HEK293 (cell line): ENCODE measurements at regions not wholly inside any gene's neighbourhood (a gene's known extent, or its start where the extent isn't known, plus 50 kb on each side); places are given as distances from the start of the nearest gene placed in this dataset.

Experiments
- CTCF ChIA-PET: fragments of 350-600 bp; formaldehyde crosslinking; extraction: SDS; loops from one replicate; lab custom pipeline; 2021; ENCODE audit warnings: antibody characterized with exemption; lab: Yijun Ruan, JAX
- POLR2A ChIA-PET: fragments of 300-600 bp; formaldehyde crosslinking; extraction: SDS; loops from one replicate; lab custom pipeline; 2020; ENCODE audit warnings: antibody characterized with exemption, inconsistent platforms; lab: Yijun Ruan, JAX
- H3K27ac ChIP-seq: fragments of 200-500 bp; sonication (Bioruptor generic); 2 replicates; pipeline ENCODE4 v1.5.1; 2014; ENCODE audit warnings: low read depth, low read length, control low read depth, inconsistent platforms; ENCODE audit errors: extremely low read depth
- H3K36me3 ChIP-seq, 2 experiments: fragments of 200-500 bp in 1 of 2; sonication (Bioruptor generic) in 1 of 2; 1 replicate in 1 of 2; 2 replicates in 1 of 2; pipeline ENCODE4 v1.5.1; 2014 to 2017; ENCODE audit warnings: inconsistent platforms in 2 of 2, low read length in 2 of 2; ENCODE audit not compliant: control insufficient read depth in 2 of 2, insufficient read depth in 1 of 2
- H3K4me1 ChIP-seq: fragments of 200-500 bp; sonication (Bioruptor generic); 2 replicates; pipeline ENCODE4 v1.5.1; 2014; ENCODE audit warnings: mild to moderate bottlenecking, low read length, inconsistent platforms; ENCODE audit not compliant: control insufficient read depth, insufficient read depth
- H3K4me3 ChIP-seq: 2 replicates; pipeline ENCODE4 v1.5.1; 2011; ENCODE audit warnings: low read depth, mild to moderate bottlenecking, control low read depth, low read length, moderate library complexity
- H3K9me3 ChIP-seq: fragments of 200-500 bp; sonication (Bioruptor generic); 2 replicates; pipeline ENCODE4 v1.5.1; 2014; ENCODE audit warnings: low read depth, low read length, inconsistent platforms; ENCODE audit not compliant: control insufficient read depth, insufficient read depth
- GFI1B ChIP-seq: fragments of 450-650 bp; formaldehyde crosslinking; IDR thresholded peaks from 2 replicates; pipeline ENCODE4 v1.5.1; 2016; ENCODE audit warnings: missing biosample characterization, missing genetic modification characterization
- HOXA7 ChIP-seq: sonication (generic); formaldehyde crosslinking; IDR thresholded peaks from 2 replicates; pipeline ENCODE4 v1.8.1; 2022; ENCODE audit warnings: missing genetic modification reagents, borderline replicate concordance
- INSM2 ChIP-seq: fragments of 450-650 bp; formaldehyde crosslinking; IDR thresholded peaks from 2 replicates; pipeline ENCODE4 v1.5.1; 2016; ENCODE audit warnings: missing biosample characterization, missing genetic modification characterization
- KLF17 ChIP-seq: fragments of 450-650 bp; formaldehyde crosslinking; IDR thresholded peaks from 2 replicates; pipeline ENCODE4 v1.5.1; 2016; ENCODE audit warnings: missing biosample characterization, missing genetic modification characterization
- OSR2 ChIP-seq: fragments of 450-650 bp; formaldehyde crosslinking; IDR thresholded peaks from 2 replicates; pipeline ENCODE4 v1.5.1; 2016; ENCODE audit warnings: missing biosample characterization, missing genetic modification characterization
- PRDM1 ChIP-seq: fragments of 450-650 bp; formaldehyde crosslinking; IDR thresholded peaks from 2 replicates; pipeline ENCODE4; 2016; ENCODE audit warnings: missing biosample characterization, missing genetic modification characterization
- SP7 ChIP-seq: fragments of 450-650 bp; formaldehyde crosslinking; IDR thresholded peaks from 2 replicates; pipeline ENCODE4 v1.5.1; 2016; ENCODE audit warnings: missing biosample characterization, missing genetic modification characterization
- ZBTB17 ChIP-seq: fragments of 450-650 bp; formaldehyde crosslinking; IDR thresholded peaks from 2 replicates; pipeline ENCODE4 v1.5.1; 2016; ENCODE audit warnings: missing biosample characterization, missing genetic modification characterization
- ZBTB26 ChIP-seq: fragments of 450-650 bp; formaldehyde crosslinking; optimal IDR thresholded peaks from 2 replicates; pipeline ENCODE3; 2016; ENCODE audit warnings: missing biosample characterization, mild to moderate bottlenecking, missing genetic modification characterization
- ZEB2 ChIP-seq: fragments of 450-650 bp; formaldehyde crosslinking; IDR thresholded peaks from 2 replicates; pipeline ENCODE4 v1.5.1; 2016; ENCODE audit warnings: missing biosample characterization, missing genetic modification characterization
- ZNF138 ChIP-seq: fragments of 450-650 bp; formaldehyde crosslinking; IDR thresholded peaks from 2 replicates; pipeline ENCODE4 v1.5.1; 2016; ENCODE audit warnings: missing biosample characterization, missing genetic modification characterization, borderline replicate concordance
- ZNF211 ChIP-seq: fragments of 450-650 bp; formaldehyde crosslinking; IDR thresholded peaks from 2 replicates; pipeline ENCODE4 v1.5.1; 2016; ENCODE audit warnings: low read depth, missing biosample characterization, missing genetic modification characterization
- ZNF302 ChIP-seq: fragments of 450-650 bp; formaldehyde crosslinking; IDR thresholded peaks from 2 replicates; pipeline ENCODE4 v1.5.1; 2016; ENCODE audit warnings: missing biosample characterization, missing genetic modification characterization, low read depth
- ZNF311 ChIP-seq: fragments of 450-650 bp; formaldehyde crosslinking; IDR thresholded peaks from 2 replicates; pipeline ENCODE4 v1.5.1; 2017; ENCODE audit warnings: missing biosample characterization, missing genetic modification characterization, borderline replicate concordance
- ZNF341 ChIP-seq: fragments of 450-650 bp; formaldehyde crosslinking; IDR thresholded peaks from 2 replicates; pipeline ENCODE4; 2016; ENCODE audit warnings: low read depth, missing biosample characterization, missing genetic modification characterization
- ZNF350 ChIP-seq: fragments of 450-650 bp; formaldehyde crosslinking; IDR thresholded peaks from 2 replicates; pipeline ENCODE4 v1.5.0; 2017; ENCODE audit warnings: missing biosample characterization, mild to moderate bottlenecking, missing genetic modification characterization
- ZNF391 ChIP-seq: fragments of 450-650 bp; formaldehyde crosslinking; IDR thresholded peaks from 2 replicates; pipeline ENCODE4 v1.5.1; 2016; ENCODE audit warnings: low read depth, missing biosample characterization, missing genetic modification characterization, borderline replicate concordance
- ZNF404 ChIP-seq: fragments of 450-650 bp; formaldehyde crosslinking; IDR thresholded peaks from 2 replicates; pipeline ENCODE4 v1.5.1; 2017; ENCODE audit warnings: missing biosample characterization, missing genetic modification characterization
- ZNF514 ChIP-seq: fragments of 450-650 bp; formaldehyde crosslinking; IDR thresholded peaks from 2 replicates; pipeline ENCODE4 v1.5.1; 2016; ENCODE audit warnings: missing biosample characterization, missing genetic modification characterization
- ZNF610 ChIP-seq: fragments of 450-650 bp; formaldehyde crosslinking; IDR thresholded peaks from 2 replicates; pipeline ENCODE4 v1.5.1; 2016; ENCODE audit warnings: missing biosample characterization, missing genetic modification characterization, borderline replicate concordance
- ZNF626 ChIP-seq: fragments of 450-650 bp; sonication (Bioruptor Pico); formaldehyde crosslinking; IDR thresholded peaks from 2 replicates; pipeline ENCODE4 v1.5.1; 2018; ENCODE audit warnings: missing biosample characterization, missing genetic modification characterization, inconsistent platforms
- ZNF664 ChIP-seq: fragments of 450-650 bp; formaldehyde crosslinking; IDR thresholded peaks from 2 replicates; pipeline ENCODE4 v1.5.1; 2016; ENCODE audit warnings: missing biosample characterization, missing genetic modification characterization
- ZNF768 ChIP-seq: fragments of 450-650 bp; formaldehyde crosslinking; IDR thresholded peaks from 2 replicates; pipeline ENCODE4 v1.5.1; 2018; ENCODE audit warnings: missing biosample characterization, mild to moderate bottlenecking, missing genetic modification characterization
- ZSCAN18 ChIP-seq: fragments of 450-650 bp; formaldehyde crosslinking; IDR thresholded peaks from 2 replicates; pipeline ENCODE4 v1.5.1; 2016; ENCODE audit warnings: missing biosample characterization, missing genetic modification characterization

DNA sequence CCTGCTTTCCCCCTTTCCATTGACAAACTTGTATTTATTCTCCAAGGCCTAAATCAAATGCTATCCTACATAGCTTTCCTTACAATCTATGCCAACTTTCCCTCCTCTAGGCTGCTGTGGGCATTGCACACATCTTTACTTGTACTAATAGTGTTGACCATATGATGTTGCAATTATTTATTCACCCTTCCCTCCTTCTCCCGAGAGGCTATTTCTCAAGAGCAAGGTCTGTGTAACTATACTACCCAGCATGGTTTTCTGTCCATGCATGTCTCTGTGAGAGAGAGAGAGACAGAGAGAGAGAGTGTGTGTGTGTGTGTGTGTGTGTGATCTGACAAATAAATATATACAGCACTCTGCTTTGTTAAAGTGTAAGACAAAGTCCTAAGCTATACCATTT, 63.8 kb downstream of the GTPBP8 start:
- Histone ChIP-seq H3K36me3 (no peaks in the 10 kb centered on the region), H3K4me3 (no peak overlapping the region), H3K9me3 (no peaks in the 10 kb centered on the region), H3K4me1 (no peaks in the 10 kb centered on the region), H3K27ac (no peak overlapping the region)
- TF ChIP-seq PRDM1 (tag by site-specific recombination), result no peak
- no peak for TF ChIP-seq SP7 (tag by site-specific recombination)
- no peak for TF ChIP-seq ZNF350 (tag by site-specific recombination)
- TF ChIP-seq ZSCAN18 (tag by site-specific recombination), result no peak
- no peak for TF ChIP-seq ZNF302 (tag by site-specific recombination)
- TF ChIP-seq GFI1B, result no peak
- no peak for TF ChIP-seq ZNF211 (tag by site-specific recombination)
- no peak for TF ChIP-seq ZBTB26 (tag by site-specific recombination)
- no peak for TF ChIP-seq INSM2 (tag by site-specific recombination)
- CTCF ChIA-PET, result interaction anchor here (0.6 to 3.9 kb wide), 6 partner anchors 130 to 414 kb away, joined by 3 to 38 read pairs (median 4); no protein-coding TSS in a partner anchor
- POLR2A ChIA-PET, result no interaction called here

DNA sequence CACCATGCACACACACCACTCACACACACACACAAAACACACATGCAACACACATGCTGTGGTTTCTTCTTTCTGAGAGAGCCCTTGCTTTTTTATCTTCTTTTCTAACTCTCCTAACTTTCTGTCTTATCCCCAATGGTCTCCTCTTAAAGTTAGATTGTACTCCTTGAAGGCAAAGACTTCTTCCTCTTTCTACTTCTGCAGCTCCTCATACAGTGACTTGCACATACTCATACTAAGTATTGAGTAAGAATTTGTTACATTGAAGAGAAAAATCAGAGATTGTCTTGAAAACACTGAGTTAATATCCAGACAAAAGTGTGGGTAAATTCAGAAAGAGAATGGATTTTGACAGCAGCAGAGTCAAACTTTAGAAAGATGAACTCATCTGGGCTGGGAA, 64.4 kb downstream of the GTPBP8 start:
- CTCF ChIA-PET, result interaction anchor here (0.7 to 1.2 kb wide), 3 partner anchors 20 to 267 kb away, joined by 4 to 5 read pairs (median 4); no protein-coding TSS in a partner anchor
- no peaks in the 10 kb centered on the region for H3K36me3 ChIP-seq
- TF ChIP-seq ZNF610 (tag by site-specific recombination) (no peak), ZNF626 (tag by site-specific recombination) (no peak), ZNF391 (tag by site-specific recombination) (no peak), OSR2 (tag by site-specific recombination) (no peak), ZNF514 (tag by site-specific recombination) (no peak), ZNF311 (tag by site-specific recombination) (no peak), ZNF404 (tag by site-specific recombination) (no peak), ZNF664 (tag by site-specific recombination) (no peak), ZNF138 (tag by site-specific recombination) (no peak), ZNF341 (tag by site-specific recombination) (no peak), KLF17 (tag by site-specific recombination) (no peak), ZEB2 (tag by site-specific recombination) (no peak), HOXA7 (no peak), ZNF768 (no peak), ZNF350 (tag by site-specific recombination) (no peak), ZBTB17 (tag by site-specific recombination) (no peak)
- POLR2A ChIA-PET, result no interaction called here
- H3K27ac ChIP-seq, result no peak overlapping the region
- no peaks in the 10 kb centered on the region for H3K4me1 ChIP-seq
- H3K4me3 ChIP-seq, result no peak overlapping the region
- H3K9me3 ChIP-seq, result no peaks in the 10 kb centered on the region
